ENCODE measurements at regions not wholly inside any gene's neighbourhood (a gene's known extent, or its start where the extent isn't known, plus 50 kb on each side); places are given as distances from the start of the nearest gene placed in this dataset.
"Not testable (repeated sequence)": the region's sequence is repeated elsewhere in the genome, so short reads cannot be mapped to it uniquely, and the experiment has no call there.

DNA sequence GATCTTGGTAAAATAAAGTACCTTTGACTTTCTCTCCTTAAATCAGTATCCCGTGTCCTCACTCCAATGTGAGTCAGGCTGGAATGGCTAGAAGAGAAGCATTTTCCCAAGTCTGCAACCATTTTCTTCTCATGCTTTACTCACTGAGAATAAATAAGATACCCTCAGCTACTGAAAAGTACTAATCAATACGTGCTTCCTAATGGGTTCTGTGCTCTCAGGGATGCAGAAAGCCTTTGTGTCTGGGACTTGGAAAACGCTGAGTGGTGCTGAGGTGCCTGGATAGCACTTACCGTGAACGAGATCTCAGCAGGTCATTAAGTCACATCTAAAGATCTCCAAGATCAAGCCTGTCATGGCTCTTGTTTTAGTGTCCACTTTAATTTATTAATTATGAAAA lies 672.3 kb upstream of the C16orf82 start:
- no peak for DNase-seq (ENCODE audit: low spot score)

DNA sequence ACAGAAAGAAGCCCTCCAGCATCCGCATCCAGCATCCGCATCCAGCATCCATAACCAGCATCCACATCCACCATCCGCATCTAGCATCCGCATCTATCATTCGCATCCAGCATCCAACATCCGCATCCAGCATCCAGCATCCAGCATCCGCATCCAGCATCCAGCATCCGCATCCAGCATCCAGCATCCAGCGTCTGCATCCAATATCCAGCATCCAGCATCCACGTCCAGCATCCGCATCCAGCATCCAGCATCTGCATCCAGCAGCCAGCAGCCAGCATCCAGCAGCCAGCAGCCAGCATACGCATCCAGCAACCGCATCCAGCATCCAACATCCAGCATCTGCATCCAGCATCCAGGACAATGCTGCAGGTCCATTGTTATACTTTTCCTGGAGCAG lies 671.0 kb upstream of the C16orf82 start:
- no peak for DNase-seq (ENCODE audit: low spot score)

GRCh38 chr16:26396511-26397235 lies 670.1 kb upstream of the C16orf82 start:
- no peak for DNase-seq (ENCODE audit: low spot score)

DNA sequence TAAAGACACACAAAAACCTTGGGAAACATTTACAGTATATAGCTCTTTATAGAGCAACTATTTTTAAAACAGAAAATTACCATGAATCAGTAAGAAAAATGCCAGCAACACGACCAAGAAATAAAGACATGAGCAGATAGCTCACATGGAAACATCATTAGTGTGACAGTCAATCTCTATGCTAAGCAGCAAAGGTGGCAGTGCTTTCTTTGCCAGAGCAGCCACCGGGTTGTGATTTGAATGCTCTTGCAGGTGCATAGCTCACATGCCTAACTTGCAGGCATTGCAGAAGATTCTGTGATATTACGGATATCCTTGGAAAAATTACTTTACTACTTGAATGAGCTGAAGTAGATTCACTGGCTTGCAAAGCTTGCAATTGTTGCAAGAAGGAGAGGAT lies 652.9 kb upstream of the C16orf82 start:
- DNase-seq (ENCODE audit: low spot score) = no peak

- DNase-seq (ENCODE audit: low spot score) = not testable (repeated sequence)
Observed at GRCh38 chr16:26419458-26419857, 647.3 kb upstream of the C16orf82 start.

- no peak for DNase-seq (ENCODE audit: low spot score)
Observed at GRCh38 chr16:26430618-26431017, 636.1 kb upstream of the C16orf82 start.

GRCh38 chr16:26433807-26434206 lies 632.9 kb upstream of the C16orf82 start:
- no peak for DNase-seq (ENCODE audit: low spot score)

DNA sequence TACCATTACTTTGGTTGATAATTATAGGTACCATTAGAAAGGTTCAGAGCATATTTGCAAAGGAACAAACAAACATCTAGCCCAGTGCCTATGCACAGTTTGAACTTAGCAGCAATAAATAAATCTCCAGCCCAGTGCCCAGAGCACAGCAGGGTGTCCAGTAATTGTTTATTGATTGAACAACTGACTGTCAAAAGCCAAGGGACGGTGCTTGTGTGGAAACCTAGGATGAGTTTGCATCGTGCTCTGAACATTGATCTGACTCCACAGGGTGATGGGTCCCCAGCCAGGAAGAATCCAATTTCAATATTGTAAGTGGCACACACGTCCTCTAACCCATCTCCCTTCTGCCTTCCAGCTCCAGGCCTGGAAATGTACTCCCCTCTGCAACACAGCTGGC lies 625.5 kb upstream of the C16orf82 start:
- DNase-seq (ENCODE audit: low spot score) = no peak

GRCh38 chr16:26442321-26442720 lies 624.4 kb upstream of the C16orf82 start:
- DNase-seq (ENCODE audit: low spot score) = no peak

DNA sequence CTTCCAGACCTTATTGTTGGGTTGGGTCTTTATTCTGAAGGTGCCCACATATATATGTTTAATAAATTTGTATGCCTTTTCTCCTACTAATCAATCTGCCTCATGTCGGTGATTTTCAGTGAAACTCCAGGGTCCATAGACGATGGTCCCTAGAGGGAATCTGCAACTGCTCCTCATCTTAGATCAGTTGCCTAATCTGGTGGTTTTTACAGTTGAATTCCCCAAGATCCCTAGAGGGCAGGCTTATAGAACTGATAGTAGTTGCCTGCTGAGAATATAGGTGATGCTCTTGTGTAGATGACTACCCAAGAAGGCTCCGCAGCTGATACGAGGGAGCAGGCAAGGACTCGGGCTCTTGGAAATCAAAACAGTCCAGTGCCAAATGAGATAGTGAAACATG lies 619.2 kb upstream of the C16orf82 start:
- DNase-seq (ENCODE audit: low spot score) = no peak

DNA sequence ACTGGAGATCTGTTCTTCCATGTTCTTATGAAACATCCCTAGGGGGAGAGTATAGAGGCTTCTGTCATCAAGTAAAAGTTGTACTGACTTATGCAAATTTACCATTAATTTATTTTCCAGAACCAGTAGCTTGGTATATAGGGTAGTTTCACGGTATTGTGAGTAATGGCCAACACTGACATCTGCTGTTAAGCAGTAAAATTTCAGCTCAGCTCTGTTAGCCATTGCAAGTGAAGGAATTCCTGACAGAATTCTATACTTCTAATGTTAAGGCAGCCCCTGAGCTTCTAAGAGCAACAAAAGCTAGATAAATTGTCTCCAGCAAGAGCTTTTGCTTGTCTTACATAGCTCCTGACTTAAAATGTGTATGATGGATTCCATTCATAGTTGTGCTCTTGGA lies 613.5 kb upstream of the C16orf82 start:
- no peak for DNase-seq (ENCODE audit: low spot score)

DNA sequence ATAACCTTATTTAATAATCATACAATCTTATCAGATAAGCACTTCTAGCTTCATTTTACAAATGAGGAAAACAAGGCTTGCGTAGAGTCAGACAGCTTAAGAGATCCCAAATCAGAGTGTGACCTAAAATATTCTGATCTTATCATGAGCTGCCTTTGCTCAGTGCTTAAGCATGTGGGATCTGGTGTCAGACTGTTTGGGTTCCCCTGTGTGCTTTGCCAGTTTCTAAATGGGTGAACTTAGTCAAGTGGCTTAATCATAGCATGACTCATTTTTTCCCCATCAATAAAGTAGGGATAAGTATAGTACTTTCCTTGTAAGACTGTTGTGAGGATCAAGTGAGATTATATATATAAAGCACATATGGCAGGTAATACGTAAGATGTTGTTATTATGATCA lies 612.6 kb upstream of the C16orf82 start:
- DNase-seq (ENCODE audit: low spot score) = no peak

DNA sequence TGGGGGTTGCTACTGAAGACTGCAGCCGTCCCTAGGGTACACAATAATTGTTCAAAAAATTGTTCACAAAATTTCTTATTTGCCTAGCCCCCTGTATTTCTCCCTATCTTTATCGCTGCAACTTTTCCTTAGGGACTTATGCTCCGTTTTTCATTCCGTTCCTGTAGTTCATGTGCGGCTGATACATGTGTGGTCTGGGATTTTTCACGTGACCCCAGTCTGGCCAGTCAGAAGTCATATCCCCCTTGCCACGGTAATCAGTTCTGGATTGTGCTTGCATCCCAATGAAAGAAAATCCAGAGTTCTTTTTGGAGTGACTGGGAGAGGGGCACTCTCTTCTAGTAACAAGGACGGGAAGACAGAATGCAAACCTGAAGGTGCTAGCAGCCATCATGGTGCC lies 610.7 kb upstream of the C16orf82 start:
- DNase-seq (ENCODE audit: low spot score) = no peak

GRCh38 chr16:26457095-26457494 lies 609.6 kb upstream of the C16orf82 start:
- DNase-seq (ENCODE audit: low spot score) = no peak

DNA sequence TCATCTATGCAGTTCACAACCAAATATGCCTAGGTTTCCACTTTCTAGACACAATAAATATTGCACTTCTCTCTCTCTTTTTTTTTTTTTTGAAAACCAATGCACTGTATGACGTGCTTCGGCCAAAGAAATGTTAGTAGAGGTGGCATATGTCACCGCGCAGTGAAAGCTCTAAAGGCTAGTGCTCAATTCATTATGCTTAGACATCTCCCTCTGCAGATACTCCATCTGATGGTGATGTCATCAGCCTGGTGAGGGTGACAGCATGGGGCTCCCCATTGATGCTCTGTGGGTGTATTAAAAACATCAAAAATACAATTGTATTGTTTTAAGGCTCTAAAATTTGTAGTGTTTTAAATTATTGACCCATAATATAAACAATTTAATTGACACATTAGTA lies 608.8 kb upstream of the C16orf82 start:
- no peak for DNase-seq (ENCODE audit: low spot score)

GRCh38 chr16:26464576-26465266 lies 602.0 kb upstream of the C16orf82 start:
- DNase-seq (ENCODE audit: low spot score) = no peak

DNA sequence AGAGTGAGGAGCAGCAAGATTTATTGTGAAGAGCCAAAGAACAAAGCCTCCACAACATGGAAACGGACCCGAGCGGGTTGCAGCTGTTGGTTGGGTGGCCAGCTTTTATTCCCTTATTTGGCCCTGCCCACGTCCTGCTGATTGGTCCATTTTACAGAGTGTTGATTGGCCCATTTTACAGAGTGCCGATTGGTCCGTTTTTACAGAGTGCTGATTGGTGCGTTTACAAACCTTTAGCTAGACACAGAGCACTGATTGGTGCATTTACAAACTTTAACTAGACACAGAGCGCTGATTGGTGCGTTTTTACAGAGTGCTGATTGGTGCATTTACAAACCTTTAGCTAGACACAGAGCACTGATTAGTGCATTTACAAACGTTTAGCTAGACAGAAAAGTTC lies 592.3 kb upstream of the C16orf82 start:
- not testable (repeated sequence) for DNase-seq (ENCODE audit: low spot score)

- DNase-seq (ENCODE audit: low spot score) = no peak
Observed at GRCh38 chr16:26475596-26475995, 591.1 kb upstream of the C16orf82 start.

GRCh38 chr16:26491101-26491670 lies 575.5 kb upstream of the C16orf82 start:
- DNase-seq (ENCODE audit: low spot score) = no peak

DNA sequence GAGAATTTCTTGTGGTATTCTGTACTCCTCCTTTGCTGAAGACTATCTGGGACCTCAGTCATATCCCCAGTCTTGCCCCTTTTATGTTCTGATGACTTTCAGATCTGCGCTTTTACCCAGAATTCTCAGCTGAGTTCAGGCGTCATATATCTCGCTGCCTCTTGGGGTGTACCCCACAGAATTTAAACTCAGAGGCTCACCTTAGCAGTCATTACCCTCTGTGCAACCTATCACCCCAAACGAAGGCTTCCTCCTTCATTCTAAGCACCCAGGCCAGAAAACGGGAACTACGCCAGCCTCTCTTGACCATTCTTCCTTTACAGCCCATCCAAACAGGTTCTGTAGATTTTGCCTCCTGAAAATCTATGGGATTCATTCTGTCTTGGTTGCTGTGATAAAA lies 574.8 kb upstream of the C16orf82 start:
- DNase-seq (ENCODE audit: low spot score) = no peak

DNA sequence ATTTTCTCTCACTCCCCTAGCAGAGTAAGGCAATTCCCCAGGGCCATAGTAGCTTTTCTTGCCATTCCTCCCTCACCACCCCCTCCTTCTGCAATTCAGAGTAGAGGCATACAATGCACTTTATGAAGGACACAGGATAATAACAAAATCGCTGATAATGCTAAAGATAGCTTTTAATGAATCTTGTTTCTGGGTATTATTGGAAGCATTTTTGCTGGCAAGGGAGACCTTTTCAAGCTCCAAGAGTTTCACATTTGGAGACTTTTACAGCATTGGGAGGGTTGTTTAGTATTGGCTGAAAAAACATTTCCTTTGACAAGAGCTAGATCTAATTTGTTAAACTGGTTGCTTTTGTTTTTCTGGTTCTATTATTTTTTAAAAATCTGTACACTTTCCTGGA lies 573.0 kb upstream of the C16orf82 start:
- DNase-seq (ENCODE audit: low spot score) = no peak

DNA sequence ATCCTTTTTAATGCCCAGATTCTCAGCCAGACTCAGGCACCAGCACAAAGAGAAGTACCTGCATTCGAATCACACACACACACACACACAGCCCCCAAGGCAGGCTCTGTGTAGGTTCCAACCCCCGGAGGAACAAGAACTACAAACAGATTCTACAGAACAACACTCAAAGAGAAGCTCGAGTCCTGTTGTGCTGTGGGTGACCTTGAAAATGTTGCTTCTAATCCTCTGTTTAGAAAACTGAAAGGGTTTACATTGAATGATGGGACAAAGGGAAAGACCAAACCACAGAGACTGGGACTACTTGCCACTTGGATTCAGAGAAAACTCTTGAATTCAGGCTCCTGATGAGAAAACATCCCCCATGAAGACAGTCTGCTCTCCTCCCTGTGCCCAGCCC lies 568.8 kb upstream of the C16orf82 start:
- DNase-seq (ENCODE audit: low spot score) = no peak

- DNase-seq (ENCODE audit: low spot score) = no peak
Observed at GRCh38 chr16:26500326-26500725, 566.4 kb upstream of the C16orf82 start.

DNA sequence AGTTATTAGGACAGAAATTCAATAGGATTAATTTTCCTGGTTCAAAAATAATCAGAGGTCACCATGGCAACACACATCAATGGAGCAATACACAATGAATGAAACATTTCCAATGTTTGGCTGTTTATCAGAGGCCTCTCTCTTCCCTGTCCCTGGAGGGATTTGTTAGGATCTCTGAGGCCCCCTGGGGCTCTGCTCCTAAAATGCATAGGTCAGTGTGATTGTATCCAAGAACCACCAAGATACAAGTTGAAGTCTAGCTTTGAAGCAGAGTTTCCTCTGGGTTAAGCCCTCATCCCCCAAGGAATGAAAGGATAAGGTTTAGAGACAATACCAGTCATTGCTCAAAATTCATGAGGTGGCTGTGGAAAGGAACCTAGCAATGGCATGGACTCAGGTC lies 561.2 kb upstream of the C16orf82 start:
- no peak for DNase-seq (ENCODE audit: low spot score)
